Liver (tissue), 8 donors: ENCODE measurements at regions not wholly inside any gene's neighbourhood (a gene's known extent, or its start where the extent isn't known, plus 50 kb on each side); places are given as distances from the start of the nearest gene placed in this dataset.

ENCODE experiments used
- DNase-seq: peaks from one replicate; pipeline ENCODE4 v3.0.0-alpha.2; 2017; ENCODE audit warnings: low spot score
- H3K27ac ChIP-seq, 2 donors: one replicate each; pipeline ENCODE4 v1.7.0; 2013; ENCODE audit warnings: inconsistent platforms in 2 of 2, low read length in 2 of 2, control low read depth in 1 of 2, low read depth in 1 of 2, mild to moderate bottlenecking in 1 of 2
- H3K27me3 ChIP-seq, 4 donors: one replicate each; pipeline versions ENCODE4 v1.6.1 to v1.7.0; 2013; ENCODE audit warnings: low read length in 3 of 4, inconsistent platforms in 1 of 4, mild to moderate bottlenecking in 1 of 4, moderate library complexity in 1 of 4; ENCODE audit not compliant: control insufficient read depth in 4 of 4, insufficient read depth in 4 of 4
- H3K36me3 ChIP-seq, 4 donors: one replicate each; pipeline versions ENCODE4 v1.6.1 to v1.7.0; 2013; ENCODE audit warnings: low read length in 3 of 4, mild to moderate bottlenecking in 3 of 4, low read depth in 1 of 4, moderate library complexity in 1 of 4; ENCODE audit not compliant: control insufficient read depth in 4 of 4, insufficient read depth in 3 of 4
- H3K4me1 ChIP-seq, 4 donors: one replicate each; pipeline versions ENCODE4 v1.6.1 to v1.7.0; 2013; ENCODE audit warnings: low read length in 3 of 4, mild to moderate bottlenecking in 3 of 4, moderate library complexity in 1 of 4; ENCODE audit not compliant: control insufficient read depth in 4 of 4, insufficient read depth in 4 of 4
- H3K4me3 ChIP-seq, 3 donors: one replicate each; pipeline versions ENCODE4 v1.6.1 to v1.7.0; 2013; ENCODE audit warnings: low read length in 3 of 3, control low read depth in 1 of 3, low read depth in 1 of 3, mild to moderate bottlenecking in 1 of 3
- H3K9ac ChIP-seq, 2 donors: one replicate each; pipeline ENCODE4 v1.7.0; 2013; ENCODE audit warnings: low read length in 2 of 2, mild to moderate bottlenecking in 2 of 2, moderate library complexity in 2 of 2, control low read depth in 1 of 2, low read depth in 1 of 2
- H3K9me3 ChIP-seq, 4 donors: one replicate each; pipeline versions ENCODE4 v1.6.1 to v1.7.0; 2013; ENCODE audit warnings: low read length in 3 of 4; ENCODE audit not compliant: control insufficient read depth in 4 of 4
- ATF3 ChIP-seq: IDR thresholded peaks from 2 replicates; pipeline ENCODE4 v1.6.1; 2016; ENCODE audit warnings: antibody characterized with exemption
- CTCF ChIP-seq: fragments of 150-350 bp; IDR thresholded peaks from 2 replicates; pipeline ENCODE4 v1.5.1; 2017; ENCODE audit warnings: improper control_type of control experiment, low read depth, low read length; ENCODE audit not compliant: missing input control
- EGR1 ChIP-seq, 2 donors: IDR thresholded peaks; 2 replicates each; pipeline ENCODE4 v1.6.1; 2016 to 2018; ENCODE audit warnings: antibody characterized with exemption in 2 of 2, low read depth in 2 of 2
- FOXA1 ChIP-seq: IDR thresholded peaks from 2 replicates; pipeline ENCODE4 v1.6.1; 2016; ENCODE audit warnings: antibody characterized with exemption
- GABPA ChIP-seq, 2 donors: IDR thresholded peaks in 1 of 2; conservative IDR thresholded peaks in 1 of 2; 2 replicates each; pipeline ENCODE4 v1.6.1; 2016; ENCODE audit warnings: antibody characterized with exemption in 2 of 2, mild to moderate bottlenecking in 1 of 2, moderate library complexity in 1 of 2
- HNF4A ChIP-seq, 2 donors: conservative IDR thresholded peaks; 2 replicates each; pipeline ENCODE4 v1.6.1; 2016; ENCODE audit warnings: antibody characterized with exemption in 2 of 2, mild to moderate bottlenecking in 2 of 2
- HNF4G ChIP-seq: IDR thresholded peaks from 2 replicates; pipeline ENCODE4 v1.6.1; 2016; ENCODE audit warnings: antibody characterized with exemption
- JUND ChIP-seq, 2 donors: IDR thresholded peaks; 2 replicates each; pipeline ENCODE4 v1.6.1; 2016; ENCODE audit warnings: antibody characterized with exemption in 2 of 2
- MAX ChIP-seq: IDR thresholded peaks from 2 replicates; pipeline ENCODE4 v1.6.1; 2016; ENCODE audit warnings: antibody characterized with exemption
- NR2F2 ChIP-seq: IDR thresholded peaks from 2 replicates; pipeline ENCODE4 v1.6.1; 2016; ENCODE audit warnings: antibody characterized with exemption
- RAD21 ChIP-seq, 2 donors: IDR thresholded peaks; 2 replicates each; pipeline ENCODE4 v1.6.1; 2016; ENCODE audit warnings: antibody characterized with exemption in 2 of 2, mild to moderate bottlenecking in 2 of 2
- REST ChIP-seq: IDR thresholded peaks from 2 replicates; pipeline ENCODE4 v1.6.1; 2016; ENCODE audit warnings: antibody characterized with exemption, mild to moderate bottlenecking
- RXRA ChIP-seq, 2 donors: IDR thresholded peaks; 2 replicates each; pipeline ENCODE4 v1.6.1; 2017 to 2018; ENCODE audit warnings: antibody characterized with exemption in 2 of 2, mild to moderate bottlenecking in 1 of 2
- SP1 ChIP-seq: IDR thresholded peaks from 2 replicates; pipeline ENCODE4 v1.6.1; 2018; ENCODE audit warnings: antibody characterized with exemption, mild to moderate bottlenecking
- TAF1 ChIP-seq: conservative IDR thresholded peaks from 2 replicates; pipeline ENCODE4 v1.6.1; 2016; ENCODE audit warnings: antibody characterized with exemption, mild to moderate bottlenecking
- YY1 ChIP-seq: IDR thresholded peaks from 2 replicates; pipeline ENCODE4 v1.6.1; 2016; ENCODE audit warnings: antibody characterized with exemption, mild to moderate bottlenecking
- ZBTB33 ChIP-seq: IDR thresholded peaks from 2 replicates; pipeline ENCODE4 v1.6.1; 2016; ENCODE audit warnings: antibody characterized with exemption
- WGBS: extraction: QIAGEN DNeasy Blood & Tissue Kit; methylation state at CpG from one replicate; pipeline ENCODE4 v1.1.7; 2013; 5-methylcytosine and 5-hydroxymethylcytosine counted together
- donor health status: healthy.
- donor health status: healthy.
- donor health status: healthy.
- donor health status: healthy.
- donor health status: healthy.

GRCh38 chr18:70422391-70422965, 133.6 kb downstream of the SOCS6 start:
- Histone ChIP-seq H3K4me3 (no peak overlapping the region), H3K36me3 (no peaks in the 10 kb centered on the region), H3K27ac (peak overlapping the region; percentile 56 to 67), H3K4me1 (peaks cover 4 to 24% (median 14%) of the 10 kb centered on the region in 4 donors), H3K9me3 (no peaks in the 10 kb centered on the region), H3K9ac (no peak overlapping the region), H3K27me3 (no peaks in the 10 kb centered on the region)
- no peak for DNase-seq
- WGBS, result 89% methylated on average over 1 of the region's 1 CpG
- no peak for TF ChIP-seq REST
- TF ChIP-seq NR2F2, result peak; percentile 6
- TF ChIP-seq YY1, result no peak
- TF ChIP-seq SP1, result no peak
- peak in 1 of 2 donors; percentile 0 for TF ChIP-seq HNF4A (conservative IDR thresholded peaks at IDR 0.05)
- TF ChIP-seq RXRA (IDR thresholded peaks at IDR 0.05), result peak in 1 of 2 donors; percentile 13
- no peak for TF ChIP-seq HNF4G
- no peak for TF ChIP-seq MAX
- no peak for TF ChIP-seq RAD21 (IDR thresholded peaks at IDR 0.05)
- no peak for TF ChIP-seq TAF1
- no peak for TF ChIP-seq EGR1 (IDR thresholded peaks at IDR 0.05; ENCODE audit: low read depth in 2 of 2)
- TF ChIP-seq GABPA (IDR thresholded peaks at IDR 0.05 in 1 of 2, conservative IDR thresholded peaks at IDR 0.05 in 1 of 2), result no peak
- TF ChIP-seq ZBTB33, result no peak

- H3K36me3 ChIP-seq, result no peaks in the 10 kb centered on the region
- no peak overlapping the region for H3K4me3 ChIP-seq
- H3K27me3 ChIP-seq, result no peaks in the 10 kb centered on the region
- peak overlapping the region; percentile 56 to 67 for H3K27ac ChIP-seq
- no peak overlapping the region for H3K9ac ChIP-seq
- DNase-seq, result no peak
- WGBS, result 69% methylated on average over 8 of the region's 8 CpGs
- no peaks in the 10 kb centered on the region for H3K9me3 ChIP-seq
- H3K4me1 ChIP-seq, result peaks cover 4 to 24% (median 14%) of the 10 kb centered on the region in 4 donors
- TF ChIP-seq GABPA (IDR thresholded peaks at IDR 0.05 in 1 of 2, conservative IDR thresholded peaks at IDR 0.05 in 1 of 2), result peak in 1 of 2 donors; percentile 61
- TF ChIP-seq TAF1, result no peak
- peak; percentile 81 for TF ChIP-seq SP1
- peak; percentile 100 for TF ChIP-seq JUND (IDR thresholded peaks at IDR 0.05)
- no peak for TF ChIP-seq FOXA1
- no peak for TF ChIP-seq CTCF
- peak; percentile 84 for TF ChIP-seq ZBTB33
- peak; percentile 97 for TF ChIP-seq ATF3
- TF ChIP-seq HNF4G, result peak; percentile 52
- peak; percentile 79 to 93 for TF ChIP-seq RXRA (IDR thresholded peaks at IDR 0.05)
- TF ChIP-seq MAX, result peak; percentile 93
- peak; percentile 83 to 94 for TF ChIP-seq HNF4A (conservative IDR thresholded peaks at IDR 0.05)
- TF ChIP-seq NR2F2, result peak; percentile 98
These were observed 132.9 kb downstream of the SOCS6 start for GRCh38 chr18:70421471-70422390.
